ENCODE measurements at regions not wholly inside any gene's neighbourhood (a gene's known extent, or its start where the extent isn't known, plus 50 kb on each side); places are given as distances from the start of the nearest gene placed in this dataset.

DNA sequence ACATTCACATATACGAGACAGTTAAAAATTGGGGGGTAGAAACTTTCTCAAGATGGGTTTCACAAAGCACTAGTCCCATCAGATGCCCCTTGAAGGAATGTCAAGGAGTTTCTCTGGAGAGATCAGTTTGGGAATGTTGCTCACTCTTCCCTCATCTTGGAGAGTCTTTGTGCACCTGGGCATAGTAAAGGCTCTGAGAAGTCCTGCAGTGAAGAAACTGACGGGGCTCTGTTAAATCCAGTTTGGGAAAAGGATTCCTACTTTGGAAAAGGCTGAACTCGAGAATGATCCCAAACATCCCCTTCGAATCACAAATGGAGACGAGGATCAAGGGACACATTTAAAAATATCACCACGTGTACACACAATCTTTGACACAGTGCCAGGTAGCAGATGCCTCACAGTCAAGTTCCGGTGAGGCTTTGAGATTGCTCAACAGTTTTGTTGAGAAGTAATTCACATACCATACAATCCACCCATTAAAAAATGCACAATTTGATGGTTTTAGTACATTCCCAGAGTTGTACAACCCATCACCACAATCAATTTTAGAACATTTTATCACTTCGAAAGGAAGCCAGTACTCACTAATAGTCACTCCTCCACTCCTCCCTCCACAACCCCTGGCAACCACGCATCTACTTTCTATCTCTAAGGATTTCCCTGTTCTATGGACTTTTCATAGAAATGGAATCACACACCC is 203.4 kb upstream of the FOXF1 start:
- CTCF ChIA-PET: no interaction called here
- intact Hi-C loops (cut with micrococcal nuclease; ENCODE audit: unreplicated experiment): no loop called here
- Mint-ChIP-seq H3K9me3 (ENCODE audit: unreplicated experiment) (no peaks in the 10 kb centered on the region), H3K36me3 (ENCODE audit: insufficient read depth, unreplicated experiment) (no peaks in the 10 kb centered on the region), H3K4me1 (ENCODE audit: low read depth, unreplicated experiment) (no peaks in the 10 kb centered on the region), H3K27me3 (ENCODE audit: insufficient read depth, unreplicated experiment) (peaks cover 25% of the 10 kb centered on the region), H3K27ac (ENCODE audit: unreplicated experiment) (no peak overlapping the region), H3K4me3 (ENCODE audit: unreplicated experiment) (no peak overlapping the region)
- no peak for DNase-seq
- no peaks in the 10 kb centered on the region for H3K36me3 ChIP-seq (ENCODE audit: control insufficient read depth, insufficient read depth, low read length)
- no TSS peak for BruUV-seq (replicated peaks)
- POLR2A ChIA-PET: no interaction called here
- H3K4me3 ChIP-seq (ENCODE audit: low read depth, low read length): no peak overlapping the region
- no peaks in the 10 kb centered on the region for H3K4me1 ChIP-seq
- TF ChIP-seq, protein P1, sequence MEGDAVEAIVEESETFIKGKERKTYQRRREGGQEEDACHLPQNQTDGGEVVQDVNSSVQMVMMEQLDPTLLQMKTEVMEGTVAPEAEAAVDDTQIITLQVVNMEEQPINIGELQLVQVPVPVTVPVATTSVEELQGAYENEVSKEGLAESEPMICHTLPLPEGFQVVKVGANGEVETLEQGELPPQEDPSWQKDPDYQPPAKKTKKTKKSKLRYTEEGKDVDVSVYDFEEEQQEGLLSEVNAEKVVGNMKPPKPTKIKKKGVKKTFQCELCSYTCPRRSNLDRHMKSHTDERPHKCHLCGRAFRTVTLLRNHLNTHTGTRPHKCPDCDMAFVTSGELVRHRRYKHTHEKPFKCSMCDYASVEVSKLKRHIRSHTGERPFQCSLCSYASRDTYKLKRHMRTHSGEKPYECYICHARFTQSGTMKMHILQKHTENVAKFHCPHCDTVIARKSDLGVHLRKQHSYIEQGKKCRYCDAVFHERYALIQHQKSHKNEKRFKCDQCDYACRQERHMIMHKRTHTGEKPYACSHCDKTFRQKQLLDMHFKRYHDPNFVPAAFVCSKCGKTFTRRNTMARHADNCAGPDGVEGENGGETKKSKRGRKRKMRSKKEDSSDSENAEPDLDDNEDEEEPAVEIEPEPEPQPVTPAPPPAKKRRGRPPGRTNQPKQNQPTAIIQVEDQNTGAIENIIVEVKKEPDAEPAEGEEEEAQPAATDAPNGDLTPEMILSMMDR (IDR thresholded peaks at IDR 0.05; ENCODE audit: insufficient read depth in 1 of 2, low read depth in 1 of 2, low read length in 1 of 2, severe bottlenecking in 1 of 2, unreplicated experiment in 1 of 2): no peak
- H3K9me3 ChIP-seq: no peaks in the 10 kb centered on the region
- no peaks in the 10 kb centered on the region; the same call in 1 of the 2 replicates for H3K27me3 ChIP-seq (replicated peaks; ENCODE audit: control insufficient read depth, insufficient read depth, low read length)

DNA sequence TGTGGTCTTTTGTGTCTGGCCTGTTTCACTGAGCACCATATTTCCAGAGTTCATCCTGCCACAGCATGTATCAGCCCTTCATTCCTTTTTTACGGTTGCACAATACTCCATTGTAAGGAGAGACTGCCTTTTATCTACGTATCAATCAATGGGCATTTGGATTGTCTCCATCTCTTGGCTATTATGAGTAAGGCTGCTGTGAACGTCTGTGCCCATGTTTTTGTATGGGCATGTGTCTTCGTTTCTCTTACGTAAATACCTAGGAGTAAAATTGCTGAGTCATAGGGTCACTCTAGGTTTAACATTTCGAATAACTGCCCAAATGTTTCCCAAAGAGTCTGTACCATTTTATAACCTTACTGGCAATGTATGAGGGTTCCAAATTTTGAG is 202.8 kb upstream of the FOXF1 start:
- H3K27me3 Mint-ChIP-seq (ENCODE audit: insufficient read depth, unreplicated experiment): peaks cover 24% of the 10 kb centered on the region
- no TSS peak for BruUV-seq (replicated peaks)
- no peak overlapping the region for H3K27ac Mint-ChIP-seq (ENCODE audit: unreplicated experiment)
- DNase-seq: no peak
- ChIA-PET CTCF (no interaction called here), POLR2A (no interaction called here)
- intact Hi-C loops (cut with micrococcal nuclease; ENCODE audit: unreplicated experiment): no loop called here
- TF ChIP-seq, protein P1 (IDR thresholded peaks at IDR 0.05; ENCODE audit: insufficient read depth in 1 of 2, low read depth in 1 of 2, low read length in 1 of 2, severe bottlenecking in 1 of 2, unreplicated experiment in 1 of 2): no peak
- no peaks in the 10 kb centered on the region for H3K4me1 Mint-ChIP-seq (ENCODE audit: low read depth, unreplicated experiment)
- Histone ChIP-seq H3K9me3 (no peaks in the 10 kb centered on the region), H3K27me3 (replicated peaks; ENCODE audit: control insufficient read depth, insufficient read depth, low read length) (no peaks in the 10 kb centered on the region; the same call in 1 of the 2 replicates), H3K4me3 (ENCODE audit: low read depth, low read length) (no peak overlapping the region), H3K36me3 (ENCODE audit: control insufficient read depth, insufficient read depth, low read length) (no peaks in the 10 kb centered on the region), H3K4me1 (no peaks in the 10 kb centered on the region)
- no peaks in the 10 kb centered on the region for H3K9me3 Mint-ChIP-seq (ENCODE audit: unreplicated experiment)
- no peak overlapping the region for H3K4me3 Mint-ChIP-seq (ENCODE audit: unreplicated experiment)
- H3K36me3 Mint-ChIP-seq (ENCODE audit: insufficient read depth, unreplicated experiment): no peaks in the 10 kb centered on the region

DNA sequence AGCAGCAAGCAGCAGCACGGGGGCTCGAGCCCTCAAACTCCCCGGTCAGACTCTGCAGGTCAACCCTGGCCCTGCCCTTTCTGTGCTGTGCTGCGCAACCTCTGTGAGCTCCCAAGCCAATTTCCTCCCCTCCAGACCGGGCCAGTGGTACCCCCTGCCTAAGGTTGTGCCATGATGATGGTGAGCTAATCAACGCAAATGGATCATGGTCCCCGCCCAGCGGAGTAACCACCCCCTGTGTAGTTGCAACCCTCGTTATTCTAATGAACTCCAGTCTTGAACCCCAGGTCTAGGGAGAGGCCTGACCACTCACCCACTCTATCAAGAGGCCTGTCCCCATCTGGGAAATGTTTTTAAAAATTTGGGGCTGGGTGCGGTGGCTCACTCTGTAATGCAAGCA is 201.8 kb upstream of the FOXF1 start:
- no peaks in the 10 kb centered on the region; the same call in 1 of the 2 replicates for H3K27me3 ChIP-seq (replicated peaks; ENCODE audit: control insufficient read depth, insufficient read depth, low read length)

More for the DNA sequence above, 201.8 kb upstream of the FOXF1 start:
- no peaks in the 10 kb centered on the region for H3K4me1 ChIP-seq
- H3K4me3 ChIP-seq (ENCODE audit: low read depth, low read length): no peak overlapping the region
- H3K27me3 Mint-ChIP-seq (ENCODE audit: insufficient read depth, unreplicated experiment): peaks cover 24% of the 10 kb centered on the region
- no peak for DNase-seq
- intact Hi-C loops (cut with micrococcal nuclease; ENCODE audit: unreplicated experiment): no loop called here
- TF ChIP-seq, protein P1 (IDR thresholded peaks at IDR 0.05; ENCODE audit: insufficient read depth in 1 of 2, low read depth in 1 of 2, low read length in 1 of 2, severe bottlenecking in 1 of 2, unreplicated experiment in 1 of 2): no peak
- no peaks in the 10 kb centered on the region for H3K4me1 Mint-ChIP-seq (ENCODE audit: low read depth, unreplicated experiment)
- POLR2A ChIA-PET: no interaction called here
- H3K36me3 ChIP-seq (ENCODE audit: control insufficient read depth, insufficient read depth, low read length): no peaks in the 10 kb centered on the region
- CTCF ChIA-PET: interaction anchor here (0.7 kb wide), 1 partner anchor 16 kb away, joined by 3 read pairs; no protein-coding TSS in a partner anchor
- no peaks in the 10 kb centered on the region for H3K9me3 ChIP-seq
- no peaks in the 10 kb centered on the region for H3K9me3 Mint-ChIP-seq (ENCODE audit: unreplicated experiment)
- H3K27ac Mint-ChIP-seq (ENCODE audit: unreplicated experiment): no peak overlapping the region
- no TSS peak for BruUV-seq (replicated peaks)
- H3K4me3 Mint-ChIP-seq (ENCODE audit: unreplicated experiment): no peak overlapping the region
- H3K36me3 Mint-ChIP-seq (ENCODE audit: insufficient read depth, unreplicated experiment): no peaks in the 10 kb centered on the region
